ENCODE measurements at regions not wholly inside any gene's neighbourhood (a gene's known extent, or its start where the extent isn't known, plus 50 kb on each side); places are given as distances from the start of the nearest gene placed in this dataset.

DNA sequence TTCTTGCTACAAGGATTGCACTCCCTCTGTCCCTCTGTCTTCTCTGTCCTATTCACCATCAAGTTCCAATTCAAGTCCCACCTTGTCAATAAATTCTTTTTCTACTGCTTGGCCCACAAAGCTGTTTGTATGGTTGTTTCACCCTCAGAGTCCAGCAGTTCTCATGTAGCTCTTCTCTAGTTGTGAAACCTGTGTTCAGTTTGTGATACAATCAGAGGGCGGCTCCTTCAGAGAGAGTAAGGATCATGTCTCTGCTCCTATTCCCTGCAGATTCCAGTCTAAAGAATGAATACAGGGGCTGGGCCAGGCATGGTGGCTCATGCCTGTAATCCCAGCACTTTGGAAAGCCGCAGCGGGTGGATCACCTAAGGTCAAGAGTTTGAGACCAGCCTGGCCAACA lies 126.6 kb upstream of the BET1 start:
- DNase-seq (no peak), ATAC-seq (ENCODE audit: low read depth) (no peak)
- intact Hi-C loops (cut with micrococcal nuclease), result no loop called here
- Mint-ChIP-seq H3K4me1 (no peaks in the 10 kb centered on the region), H3K9me3 (no peaks in the 10 kb centered on the region), H3K27ac (no peak overlapping the region), H3K36me3 (ENCODE audit: low read depth) (no peaks in the 10 kb centered on the region), H3K4me3 (no peak overlapping the region), H3K27me3 (peaks cover 20% of the 10 kb centered on the region)
- ChIA-PET POLR2A (no interaction called here), CTCF (no interaction called here)
- TF ChIP-seq, protein P1, sequence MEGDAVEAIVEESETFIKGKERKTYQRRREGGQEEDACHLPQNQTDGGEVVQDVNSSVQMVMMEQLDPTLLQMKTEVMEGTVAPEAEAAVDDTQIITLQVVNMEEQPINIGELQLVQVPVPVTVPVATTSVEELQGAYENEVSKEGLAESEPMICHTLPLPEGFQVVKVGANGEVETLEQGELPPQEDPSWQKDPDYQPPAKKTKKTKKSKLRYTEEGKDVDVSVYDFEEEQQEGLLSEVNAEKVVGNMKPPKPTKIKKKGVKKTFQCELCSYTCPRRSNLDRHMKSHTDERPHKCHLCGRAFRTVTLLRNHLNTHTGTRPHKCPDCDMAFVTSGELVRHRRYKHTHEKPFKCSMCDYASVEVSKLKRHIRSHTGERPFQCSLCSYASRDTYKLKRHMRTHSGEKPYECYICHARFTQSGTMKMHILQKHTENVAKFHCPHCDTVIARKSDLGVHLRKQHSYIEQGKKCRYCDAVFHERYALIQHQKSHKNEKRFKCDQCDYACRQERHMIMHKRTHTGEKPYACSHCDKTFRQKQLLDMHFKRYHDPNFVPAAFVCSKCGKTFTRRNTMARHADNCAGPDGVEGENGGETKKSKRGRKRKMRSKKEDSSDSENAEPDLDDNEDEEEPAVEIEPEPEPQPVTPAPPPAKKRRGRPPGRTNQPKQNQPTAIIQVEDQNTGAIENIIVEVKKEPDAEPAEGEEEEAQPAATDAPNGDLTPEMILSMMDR (IDR thresholded peaks at IDR 0.05), result no peak

- H3K4me3 Mint-ChIP-seq, result no peak overlapping the region
- no peaks in the 10 kb centered on the region for H3K36me3 Mint-ChIP-seq (ENCODE audit: low read depth)
- ATAC-seq (ENCODE audit: low read depth), result no peak
- H3K27me3 Mint-ChIP-seq, result peaks cover 16% of the 10 kb centered on the region
- ChIA-PET CTCF (no interaction called here), POLR2A (no interaction called here)
- TF ChIP-seq, protein P1 (IDR thresholded peaks at IDR 0.05), result no peak
- no peak overlapping the region for H3K27ac Mint-ChIP-seq
- H3K4me1 Mint-ChIP-seq, result no peaks in the 10 kb centered on the region
- no peak for DNase-seq
- intact Hi-C loops (cut with micrococcal nuclease), result no loop called here
- no peaks in the 10 kb centered on the region for H3K9me3 Mint-ChIP-seq
These were observed 129.3 kb upstream of the BET1 start for GRCh38 chr7:94133460-94133859.

- H3K27ac Mint-ChIP-seq, result no peak overlapping the region
- intact Hi-C loops (cut with micrococcal nuclease), result no loop called here
- no peak for DNase-seq
- TF ChIP-seq, protein P1 (IDR thresholded peaks at IDR 0.05), result no peak
- ChIA-PET CTCF (interaction anchor here (0.7 kb wide), 1 partner anchor 1151 kb away, joined by 3 read pairs; no protein-coding TSS in a partner anchor), POLR2A (no interaction called here)
- H3K4me3 Mint-ChIP-seq, result no peak overlapping the region
- H3K9me3 Mint-ChIP-seq, result no peaks in the 10 kb centered on the region
- no peaks in the 10 kb centered on the region for H3K4me1 Mint-ChIP-seq
- H3K27me3 Mint-ChIP-seq, result peaks cover 15% of the 10 kb centered on the region
- no peaks in the 10 kb centered on the region for H3K36me3 Mint-ChIP-seq (ENCODE audit: low read depth)
- no peak for ATAC-seq (ENCODE audit: low read depth)
These were observed 131.0 kb upstream of the BET1 start for GRCh38 chr7:94135180-94135579.

DNA sequence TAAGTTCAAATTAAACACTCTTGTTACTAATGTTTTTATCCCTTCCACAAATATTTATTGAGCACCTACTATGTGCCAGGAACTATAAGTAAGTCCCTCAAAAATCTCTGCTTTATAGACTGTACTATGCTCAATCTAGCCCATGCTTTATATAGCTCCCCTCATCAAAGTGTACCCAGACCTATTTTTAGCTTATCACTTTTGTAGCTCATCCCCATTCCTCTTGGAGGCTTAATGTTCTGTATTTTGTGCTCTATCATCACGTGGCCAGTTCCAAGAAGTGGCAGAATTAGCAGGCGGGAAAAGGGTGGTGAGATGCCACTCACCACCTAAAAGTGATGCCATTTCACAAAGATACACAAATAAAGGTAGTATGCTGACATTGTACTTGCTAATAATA lies 138.1 kb upstream of the BET1 start:
- intact Hi-C loops (cut with micrococcal nuclease), result no loop called here

DNA sequence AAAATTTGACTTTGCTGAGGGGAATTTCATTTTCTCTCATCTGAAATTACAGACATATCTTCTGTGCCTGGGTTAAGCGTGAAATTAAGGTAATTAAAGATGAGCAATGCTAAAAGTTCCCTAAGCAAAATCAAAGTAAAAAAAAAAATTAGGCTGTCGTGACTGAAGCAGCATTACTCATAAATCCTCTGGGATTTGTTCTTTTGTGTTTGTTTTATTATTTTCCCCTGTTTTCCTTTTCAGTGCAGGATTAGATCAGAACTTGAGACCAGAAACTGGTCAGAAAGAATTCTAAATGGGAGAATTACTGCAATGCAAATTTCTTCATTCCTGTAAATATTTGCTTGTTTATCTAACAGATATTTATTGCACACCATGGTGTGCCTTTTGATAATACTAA lies 141.4 kb upstream of the BET1 start:
- peaks cover 21% of the 10 kb centered on the region for H3K27me3 Mint-ChIP-seq

More for the DNA sequence above, 138.1 kb upstream of the BET1 start:
- H3K36me3 Mint-ChIP-seq (ENCODE audit: low read depth), result no peaks in the 10 kb centered on the region
- no peaks in the 10 kb centered on the region for H3K9me3 Mint-ChIP-seq
- peaks cover 14% of the 10 kb centered on the region for H3K27me3 Mint-ChIP-seq
- H3K4me3 Mint-ChIP-seq, result no peak overlapping the region
- H3K27ac Mint-ChIP-seq, result no peak overlapping the region
- ChIA-PET POLR2A (no interaction called here), CTCF (no interaction called here)
- no peaks in the 10 kb centered on the region for H3K4me1 Mint-ChIP-seq
- TF ChIP-seq, protein P1 (IDR thresholded peaks at IDR 0.05), result no peak
- ATAC-seq (ENCODE audit: low read depth) (no peak), DNase-seq (no peak)

More for the DNA sequence above, 141.4 kb upstream of the BET1 start:
- no peaks in the 10 kb centered on the region for H3K4me1 Mint-ChIP-seq
- no peak for DNase-seq
- ATAC-seq (ENCODE audit: low read depth), result no peak
- no peak overlapping the region for H3K27ac Mint-ChIP-seq
- H3K9me3 Mint-ChIP-seq, result no peaks in the 10 kb centered on the region
- ChIA-PET CTCF (no interaction called here), POLR2A (no interaction called here)
- no peaks in the 10 kb centered on the region for H3K36me3 Mint-ChIP-seq (ENCODE audit: low read depth)
- TF ChIP-seq, protein P1 (IDR thresholded peaks at IDR 0.05), result no peak
- no peak overlapping the region for H3K4me3 Mint-ChIP-seq
- intact Hi-C loops (cut with micrococcal nuclease), result no loop called here
